GM10266 (cell line): ENCODE measurements at regions not wholly inside any gene's neighbourhood (a gene's known extent, or its start where the extent isn't known, plus 50 kb on each side); places are given as distances from the start of the nearest gene placed in this dataset.
"Not testable (repeated sequence)": the region's sequence is repeated elsewhere in the genome, so short reads cannot be mapped to it uniquely, and the experiment has no call there.

ENCODE experiments used
- DNase-seq: peaks from one replicate; pipeline ENCODE4 v3.0.0; 2012; ENCODE audit errors: extremely low spot score
- TF ChIP-seq, protein P1 (sequence below): IDR thresholded peaks from 2 replicates; pipeline ENCODE4 v1.5.1; 2012; ENCODE audit warnings: mild to moderate bottlenecking, low read depth; ENCODE audit not compliant: control insufficient read depth, insufficient read depth; ENCODE audit errors: missing control alignments

DNA sequence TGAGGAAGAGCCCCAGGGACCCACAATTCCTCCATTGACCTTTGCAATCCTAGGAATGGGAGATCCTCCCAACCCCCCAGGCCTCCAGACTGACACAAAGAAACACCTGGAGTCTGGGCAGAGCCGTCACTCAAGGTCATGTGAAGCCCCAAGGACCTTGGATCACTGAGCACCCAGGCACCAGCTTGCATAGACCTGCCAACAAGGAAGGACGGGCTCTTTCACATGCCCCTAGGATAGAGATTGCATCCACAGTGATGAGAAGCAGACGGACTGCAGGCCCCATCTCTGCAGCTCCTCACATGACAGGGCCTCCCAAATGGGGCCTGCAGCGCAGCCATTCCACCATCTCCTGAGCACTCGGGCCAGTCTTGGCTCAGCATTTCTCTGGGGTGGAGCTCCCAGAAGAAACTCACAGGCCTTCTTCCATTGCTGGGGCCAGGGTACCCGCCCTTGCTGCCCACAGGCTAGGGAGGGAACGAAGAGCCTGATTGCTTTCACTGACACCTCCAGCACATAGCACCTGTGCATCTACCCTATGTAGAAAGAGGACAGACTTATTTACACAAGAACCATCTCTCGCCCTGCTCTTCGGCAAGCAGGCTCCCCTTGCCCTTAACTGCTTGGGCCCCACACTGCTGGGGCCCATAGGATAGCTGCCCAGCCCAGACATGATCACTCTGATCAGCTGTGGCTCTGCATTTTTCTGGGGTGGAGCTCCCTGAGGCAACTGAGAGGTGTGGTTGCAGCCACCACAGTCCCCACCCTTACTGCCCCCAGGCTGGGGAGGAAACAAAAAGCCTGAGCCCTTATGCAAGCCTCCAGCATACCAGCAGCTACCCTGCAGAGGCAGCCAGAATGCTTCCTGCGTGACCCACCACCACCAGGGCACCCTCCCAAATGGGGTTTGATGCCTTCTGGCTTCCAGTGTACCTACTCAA lies 185.7 kb upstream of the ZCCHC13 start:
- TF ChIP-seq, protein P1, sequence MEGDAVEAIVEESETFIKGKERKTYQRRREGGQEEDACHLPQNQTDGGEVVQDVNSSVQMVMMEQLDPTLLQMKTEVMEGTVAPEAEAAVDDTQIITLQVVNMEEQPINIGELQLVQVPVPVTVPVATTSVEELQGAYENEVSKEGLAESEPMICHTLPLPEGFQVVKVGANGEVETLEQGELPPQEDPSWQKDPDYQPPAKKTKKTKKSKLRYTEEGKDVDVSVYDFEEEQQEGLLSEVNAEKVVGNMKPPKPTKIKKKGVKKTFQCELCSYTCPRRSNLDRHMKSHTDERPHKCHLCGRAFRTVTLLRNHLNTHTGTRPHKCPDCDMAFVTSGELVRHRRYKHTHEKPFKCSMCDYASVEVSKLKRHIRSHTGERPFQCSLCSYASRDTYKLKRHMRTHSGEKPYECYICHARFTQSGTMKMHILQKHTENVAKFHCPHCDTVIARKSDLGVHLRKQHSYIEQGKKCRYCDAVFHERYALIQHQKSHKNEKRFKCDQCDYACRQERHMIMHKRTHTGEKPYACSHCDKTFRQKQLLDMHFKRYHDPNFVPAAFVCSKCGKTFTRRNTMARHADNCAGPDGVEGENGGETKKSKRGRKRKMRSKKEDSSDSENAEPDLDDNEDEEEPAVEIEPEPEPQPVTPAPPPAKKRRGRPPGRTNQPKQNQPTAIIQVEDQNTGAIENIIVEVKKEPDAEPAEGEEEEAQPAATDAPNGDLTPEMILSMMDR: no peak
- no peak for DNase-seq

DNA sequence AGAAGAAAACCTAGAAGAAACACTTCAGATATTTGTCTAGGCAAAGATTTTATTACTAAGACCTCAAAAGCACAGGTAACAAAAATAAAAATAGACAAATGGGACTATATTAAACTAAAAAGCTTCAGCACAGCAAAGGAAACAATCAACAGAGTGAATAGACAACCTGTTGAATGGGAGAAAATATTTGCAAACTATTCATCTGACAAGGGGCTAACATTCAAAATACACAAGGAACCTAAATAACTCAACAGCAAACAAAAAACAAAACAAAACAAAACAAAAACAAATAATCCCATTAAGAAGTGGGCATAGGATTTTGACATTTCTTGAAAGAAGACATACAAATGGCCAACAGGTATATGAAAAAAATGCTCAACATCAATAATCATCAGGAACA lies 192.7 kb upstream of the ZCCHC13 start:
- TF ChIP-seq, protein P1: no peak
- DNase-seq: no peak

- DNase-seq: no peak
- TF ChIP-seq, protein P1: no peak
Measured at GRCh38 chrX:74107666-74108065, 196.3 kb upstream of the ZCCHC13 start.

- TF ChIP-seq, protein P1: no peak
- DNase-seq: no peak
Measured at GRCh38 chrX:74104356-74105015, 199.5 kb upstream of the ZCCHC13 start.

- DNase-seq: not testable (repeated sequence)
Measured at GRCh38 chrX:74098407-74098806, 205.6 kb upstream of the ZCCHC13 start.

- TF ChIP-seq, protein P1: no peak
Measured at GRCh38 chrX:74090049-74090448, 213.9 kb upstream of the ZCCHC13 start.

DNA sequence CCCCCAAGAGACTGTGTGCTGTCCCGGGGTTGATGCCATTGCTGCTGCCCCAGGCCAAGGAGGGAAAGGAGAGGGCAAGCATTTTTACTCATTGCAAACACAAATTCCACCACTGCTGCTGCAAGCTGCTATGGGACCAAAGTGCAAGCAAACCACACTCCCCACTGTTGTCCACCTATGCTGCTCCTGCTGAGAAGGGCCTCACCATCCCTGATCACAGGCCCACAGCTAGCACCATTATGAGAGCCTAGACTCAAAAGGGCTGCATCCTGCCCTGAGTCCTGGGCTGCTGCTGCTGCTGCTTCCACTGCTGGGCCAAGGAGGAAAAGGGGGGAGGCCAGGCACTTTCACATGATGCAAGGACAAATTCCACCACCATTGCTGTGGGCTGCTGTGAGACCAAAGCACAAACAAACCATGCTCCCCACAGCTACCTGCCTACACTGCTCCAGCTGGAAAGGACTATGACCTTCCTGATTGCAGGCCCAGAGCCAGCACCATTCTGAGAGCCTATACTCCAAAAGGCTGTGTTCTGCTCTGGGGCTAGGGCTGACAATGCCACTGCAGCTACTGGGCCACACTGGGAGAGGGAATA lies 218.2 kb upstream of the ZCCHC13 start:
- no peak for DNase-seq
- TF ChIP-seq, protein P1: no peak

More at GRCh38 chrX:74090049-74090448, 213.9 kb upstream of the ZCCHC13 start:
- no peak for DNase-seq
